ENCODE measurements at regions not wholly inside any gene's neighbourhood (a gene's known extent, or its start where the extent isn't known, plus 50 kb on each side); places are given as distances from the start of the nearest gene placed in this dataset.

GRCh38 chr16:72311426-72311825 lies 139.5 kb upstream of the PMFBP1 start:
- no peak for FAIRE-seq

DNA sequence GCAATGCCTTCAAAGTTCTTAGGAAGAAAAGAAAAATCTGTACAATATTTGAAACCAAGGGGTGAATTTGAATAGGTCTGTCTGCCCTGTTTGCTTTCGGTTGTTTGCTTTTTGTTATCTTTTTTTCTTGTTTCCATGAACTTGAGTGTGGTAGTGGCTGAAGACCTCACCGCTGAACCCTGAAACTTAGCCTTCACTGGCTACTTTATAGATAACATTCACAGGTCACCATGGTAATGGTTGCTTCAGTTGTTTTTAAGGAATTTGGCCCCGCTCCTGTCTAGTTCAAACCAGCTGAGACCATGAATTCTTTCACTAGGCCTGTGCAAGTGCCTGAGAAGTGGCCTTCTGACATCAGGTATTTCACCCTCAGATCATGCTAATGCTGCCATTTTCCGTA lies 137.0 kb upstream of the PMFBP1 start:
- FAIRE-seq: no peak

DNA sequence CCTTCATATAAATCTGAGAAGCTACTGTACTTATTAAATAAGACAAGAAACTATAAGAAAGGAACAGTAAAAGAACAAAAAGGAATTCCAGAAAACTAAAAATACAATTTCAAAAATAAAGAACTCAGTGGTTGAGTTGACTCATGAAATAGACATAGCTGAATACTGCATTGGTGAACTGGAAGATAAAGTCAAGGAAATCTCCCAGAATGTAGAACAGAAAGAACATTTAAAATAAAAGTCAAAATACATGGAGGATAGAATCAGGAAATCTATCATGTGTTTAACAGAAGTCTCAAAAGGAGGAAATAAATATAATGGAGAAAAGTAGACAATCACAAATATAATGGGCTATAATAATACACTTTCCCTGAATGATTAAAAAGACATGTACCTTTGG lies 136.4 kb upstream of the PMFBP1 start:
- FAIRE-seq: no peak

DNA sequence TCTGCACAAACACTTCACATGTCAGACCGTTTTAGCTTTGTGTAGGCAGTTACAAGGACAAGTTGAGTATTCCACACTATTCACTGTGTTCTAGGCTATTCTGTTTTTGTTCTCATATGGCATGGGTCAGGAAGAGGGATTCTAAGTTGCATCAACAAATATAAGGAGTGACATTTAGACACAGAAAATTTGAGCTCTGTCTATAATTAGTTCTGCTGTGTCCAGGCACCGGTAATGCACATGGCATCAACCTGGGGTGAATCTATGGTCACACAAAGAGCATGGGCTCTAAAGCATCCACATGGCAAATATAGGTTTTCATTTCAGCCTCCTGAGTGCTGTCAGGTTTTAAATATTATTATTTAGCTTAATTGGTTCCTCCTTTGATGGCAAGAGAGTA lies 130.4 kb upstream of the PMFBP1 start:
- FAIRE-seq: no peak

DNA sequence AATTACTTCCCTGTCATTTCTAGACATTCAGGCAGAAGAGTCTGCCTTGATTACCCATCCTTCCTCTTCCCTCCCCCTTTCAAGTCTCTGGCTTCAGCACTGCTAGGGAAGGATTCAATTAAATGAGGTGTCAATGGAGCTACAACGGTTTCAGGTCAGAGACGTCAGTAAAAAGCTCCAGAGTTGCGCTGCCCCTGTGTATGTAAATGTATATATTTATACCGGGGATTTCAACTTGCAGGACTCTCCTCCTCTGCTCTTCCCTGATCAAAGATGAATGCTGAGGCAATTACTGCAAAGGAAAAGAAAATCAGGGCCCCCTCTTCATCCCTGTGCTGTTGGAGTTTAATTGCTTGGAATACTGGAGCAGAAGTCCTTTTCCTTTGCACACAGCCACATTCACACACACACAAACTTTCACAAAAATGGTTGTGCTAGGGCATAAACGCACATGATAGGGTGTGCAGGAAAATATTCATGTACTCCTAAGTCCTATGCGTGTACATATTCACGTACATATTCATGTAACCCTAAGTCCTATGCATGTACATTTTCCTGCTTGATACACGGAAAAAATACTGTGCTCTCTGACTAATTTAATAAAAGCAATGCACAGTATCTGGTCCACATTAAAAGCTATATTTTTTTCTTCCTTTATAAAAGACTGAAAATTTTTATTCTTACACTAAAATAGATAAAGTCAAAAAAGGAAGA lies 129.7 kb upstream of the PMFBP1 start:
- FAIRE-seq: no peak

- FAIRE-seq: no peak
These were observed 128.9 kb upstream of the PMFBP1 start for GRCh38 chr16:72300892-72301291.

GRCh38 chr16:72299684-72300243 lies 127.8 kb upstream of the PMFBP1 start:
- no peak for FAIRE-seq

GRCh38 chr16:72298961-72299360 lies 127.0 kb upstream of the PMFBP1 start:
- no peak for FAIRE-seq

DNA sequence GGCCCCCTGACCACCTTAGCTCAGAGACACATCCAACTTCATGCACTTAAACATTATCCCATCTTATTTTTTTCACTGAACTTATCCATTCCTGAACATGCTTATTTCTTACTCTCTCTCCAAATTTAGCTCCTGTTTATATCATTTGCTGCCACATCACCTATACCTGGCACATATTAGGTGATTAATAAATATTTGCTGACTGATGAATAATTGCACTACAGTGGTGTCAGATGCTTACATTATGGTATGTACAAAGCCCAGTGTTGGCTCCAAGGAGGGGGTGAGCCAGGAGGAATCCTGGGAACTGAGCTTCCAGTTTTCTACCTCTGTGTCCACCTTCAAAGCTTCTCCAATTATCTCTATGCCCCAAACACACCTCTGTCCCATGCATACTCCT lies 124.0 kb upstream of the PMFBP1 start:
- FAIRE-seq: no peak

DNA sequence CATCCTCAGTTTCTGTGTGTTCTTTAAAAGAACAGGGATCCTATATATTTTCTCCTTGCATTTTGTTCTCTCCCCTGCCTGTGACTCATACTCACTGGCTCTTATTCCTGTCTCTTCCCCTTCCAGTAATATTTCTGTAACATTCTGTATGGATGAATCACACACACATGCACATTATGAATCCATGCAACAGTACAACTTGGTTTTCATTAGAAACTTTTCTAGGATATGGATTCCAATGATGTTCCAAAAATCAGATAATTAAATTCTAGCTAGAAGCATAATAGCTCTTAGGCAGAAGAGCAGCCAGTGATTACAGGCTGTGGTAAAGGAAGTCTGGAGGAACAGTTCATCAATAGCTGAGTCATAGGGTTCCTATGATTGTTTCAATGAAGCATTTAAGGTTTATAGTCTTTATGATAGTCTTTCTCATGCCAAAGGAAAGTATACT lies 119.6 kb upstream of the PMFBP1 start:
- no peak for FAIRE-seq

DNA sequence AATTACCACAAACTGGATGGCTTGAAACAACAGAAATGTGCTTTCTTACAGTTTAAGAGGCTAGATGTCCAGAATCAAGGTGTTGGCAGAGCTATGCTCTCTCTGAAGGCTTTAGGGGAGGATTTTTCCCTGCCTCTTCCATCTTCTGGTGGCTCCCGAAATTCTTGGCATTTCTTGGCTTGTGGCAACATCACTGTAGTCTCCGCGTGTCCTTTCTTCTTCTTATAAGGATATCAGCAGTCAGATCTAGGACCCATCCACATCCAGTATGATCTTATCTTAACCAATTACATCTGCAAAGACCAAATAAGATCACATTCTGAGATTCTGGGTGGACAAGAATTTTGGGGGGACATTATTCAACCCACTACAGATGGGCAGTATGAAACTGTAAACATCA lies 119.2 kb upstream of the PMFBP1 start:
- no peak for FAIRE-seq

DNA sequence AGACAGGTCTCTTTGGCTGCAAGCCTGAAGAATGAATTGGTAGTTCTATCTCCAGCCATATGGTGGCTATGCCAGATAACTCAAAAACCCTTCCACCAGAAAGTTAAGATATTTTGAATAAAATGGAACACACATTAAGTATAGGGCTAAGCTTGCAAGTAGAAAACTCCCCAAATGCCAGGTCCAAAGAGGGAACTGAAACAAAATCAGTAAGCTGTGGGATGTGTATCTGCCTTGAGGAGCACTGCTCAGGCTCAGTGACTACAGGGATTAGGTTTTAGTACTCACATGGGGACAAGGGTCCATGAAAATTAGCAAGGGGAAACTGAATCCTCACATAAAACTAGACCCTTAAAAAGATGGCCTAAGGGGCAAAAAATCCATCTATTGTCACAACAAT lies 115.7 kb upstream of the PMFBP1 start:
- no peak for FAIRE-seq

DNA sequence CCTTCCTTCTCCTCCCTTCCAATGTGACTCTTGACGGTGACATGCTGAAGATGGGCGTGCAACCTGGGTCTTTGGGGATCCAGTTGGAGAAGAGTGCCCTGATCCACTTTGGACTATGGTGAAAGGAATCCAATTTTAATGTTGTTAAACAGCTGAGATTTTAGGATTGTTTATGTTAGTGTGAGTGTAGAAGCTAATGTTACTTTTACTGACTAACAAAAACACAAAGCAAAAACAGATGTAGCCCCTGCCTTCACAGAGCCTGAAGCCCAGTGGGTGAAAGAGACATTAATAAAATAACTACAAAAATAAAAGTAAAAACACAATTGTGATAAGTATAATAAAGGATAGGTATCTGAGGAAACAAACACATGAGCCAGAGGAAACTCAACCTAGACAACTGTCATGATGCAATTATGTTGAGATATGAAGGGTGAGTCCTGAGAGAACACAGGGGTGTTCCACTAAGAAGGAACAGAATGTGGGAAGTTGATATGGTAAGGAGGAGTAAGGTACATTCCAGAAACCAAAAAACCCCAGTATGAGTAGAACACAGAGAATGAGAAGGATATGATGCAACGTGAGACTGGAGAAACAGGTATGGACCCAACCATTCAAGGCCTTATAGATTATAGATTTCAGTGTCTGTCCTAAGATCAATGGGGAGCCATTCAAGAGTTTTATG lies 115.1 kb upstream of the PMFBP1 start:
- no peak for FAIRE-seq

DNA sequence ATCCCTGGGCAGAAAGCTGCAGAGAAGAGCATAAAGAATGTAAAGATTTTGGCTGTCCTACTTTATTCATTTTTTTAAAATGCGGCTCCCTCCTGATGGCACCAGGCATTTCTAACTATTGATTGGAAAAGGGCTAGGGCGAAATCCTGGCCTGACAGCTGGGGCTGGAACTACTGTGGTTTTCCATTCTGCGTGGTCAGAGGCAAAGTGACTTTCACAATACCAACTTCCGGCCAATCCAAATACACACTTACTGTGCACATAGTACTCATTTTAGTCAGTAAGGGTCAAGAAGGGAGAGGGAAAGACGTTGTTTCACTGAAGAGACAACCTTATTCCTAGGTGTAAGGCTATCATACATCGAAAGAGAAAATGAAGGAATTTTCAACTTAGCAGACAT lies 113.8 kb upstream of the PMFBP1 start:
- FAIRE-seq: no peak

DNA sequence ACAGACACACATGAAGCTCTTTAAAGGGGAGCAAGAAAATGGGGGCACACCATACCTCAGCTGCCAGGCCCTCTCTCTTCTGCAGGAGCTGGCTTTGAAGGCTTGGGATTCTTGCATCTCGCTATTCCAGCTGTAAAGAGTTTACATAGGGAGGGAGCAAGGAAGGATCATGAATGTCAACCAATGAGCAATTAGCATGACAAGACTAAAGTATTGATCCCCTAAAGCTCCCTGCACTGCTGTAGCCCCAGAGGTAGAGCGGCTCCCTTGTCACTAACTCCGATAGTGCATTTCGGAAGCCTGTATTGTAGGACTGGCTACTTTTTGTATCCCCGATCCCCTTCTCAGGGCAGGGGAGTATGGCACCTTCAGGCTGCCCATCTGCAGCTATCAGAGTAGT lies 113.4 kb upstream of the PMFBP1 start:
- no peak for FAIRE-seq

GRCh38 chr16:72284042-72284789 lies 112.3 kb upstream of the PMFBP1 start:
- FAIRE-seq: no peak

- no peak for FAIRE-seq
These were observed 110.4 kb upstream of the PMFBP1 start for GRCh38 chr16:72282362-72282761.

DNA sequence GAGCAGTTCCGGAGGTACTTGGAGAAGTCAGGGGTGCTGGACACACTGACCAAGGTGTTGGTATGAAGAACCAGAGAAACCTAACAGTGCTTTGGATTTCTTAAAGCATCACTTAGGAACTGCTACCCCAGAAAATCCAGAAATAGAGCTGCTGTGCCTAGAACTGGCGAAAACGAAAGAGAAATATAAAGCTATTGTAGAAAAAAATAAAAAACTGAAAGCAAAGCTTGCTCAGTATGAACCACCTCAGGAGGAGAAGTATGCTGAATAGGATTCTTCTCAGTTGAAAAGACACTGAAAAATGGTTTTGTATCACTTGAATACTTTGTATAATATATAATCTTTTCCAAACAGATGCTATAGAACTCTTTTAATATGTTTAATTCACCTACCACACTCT lies 106.3 kb upstream of the PMFBP1 start:
- no peak for FAIRE-seq

DNA sequence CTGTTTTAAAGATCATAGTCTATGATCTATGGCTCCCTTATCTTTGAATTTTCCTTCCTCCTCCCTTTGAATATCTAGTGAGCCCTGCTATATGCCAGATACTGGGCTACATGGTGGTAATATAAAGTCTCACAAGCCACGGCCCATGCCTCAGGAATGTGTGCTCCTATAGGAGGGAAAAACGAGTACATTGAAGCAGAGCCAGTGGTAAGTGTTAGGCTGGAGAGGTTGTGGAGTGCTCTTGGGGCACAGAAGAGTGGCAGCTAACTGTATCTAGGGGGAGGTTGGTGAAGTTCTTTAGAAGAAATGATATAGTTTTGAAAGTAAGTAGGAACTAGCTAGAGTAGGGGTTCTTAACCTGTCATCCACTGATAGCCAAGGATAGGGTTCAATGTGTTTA lies 105.8 kb upstream of the PMFBP1 start:
- no peak for FAIRE-seq

DNA sequence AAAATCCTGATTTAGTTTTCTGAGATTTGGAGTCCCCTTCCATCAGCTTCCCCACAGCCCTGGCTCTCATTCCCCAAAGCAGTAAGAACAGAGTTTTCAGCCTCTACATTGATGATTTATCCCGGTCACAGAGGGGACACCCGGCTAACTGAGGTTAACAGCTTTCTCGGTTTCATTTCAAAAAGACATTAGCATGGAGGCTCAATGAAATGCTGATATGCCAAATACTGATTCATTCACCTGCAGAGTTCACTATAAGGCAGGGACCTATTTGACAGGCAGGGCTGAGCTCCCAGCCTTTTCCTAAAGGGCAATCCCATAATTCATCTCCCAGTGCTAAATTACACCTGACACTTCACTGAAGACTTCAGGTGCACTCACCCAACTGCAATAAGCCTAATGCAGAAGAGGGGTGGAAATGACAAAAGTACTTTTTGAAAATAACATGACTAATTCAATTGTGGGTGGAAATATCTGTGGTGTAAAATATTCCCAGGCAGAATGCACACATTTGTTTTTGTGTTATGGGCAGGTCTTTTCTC lies 99.8 kb upstream of the PMFBP1 start:
- no peak for FAIRE-seq

GRCh38 chr16:72270531-72270930 lies 98.6 kb upstream of the PMFBP1 start:
- FAIRE-seq: no peak

DNA sequence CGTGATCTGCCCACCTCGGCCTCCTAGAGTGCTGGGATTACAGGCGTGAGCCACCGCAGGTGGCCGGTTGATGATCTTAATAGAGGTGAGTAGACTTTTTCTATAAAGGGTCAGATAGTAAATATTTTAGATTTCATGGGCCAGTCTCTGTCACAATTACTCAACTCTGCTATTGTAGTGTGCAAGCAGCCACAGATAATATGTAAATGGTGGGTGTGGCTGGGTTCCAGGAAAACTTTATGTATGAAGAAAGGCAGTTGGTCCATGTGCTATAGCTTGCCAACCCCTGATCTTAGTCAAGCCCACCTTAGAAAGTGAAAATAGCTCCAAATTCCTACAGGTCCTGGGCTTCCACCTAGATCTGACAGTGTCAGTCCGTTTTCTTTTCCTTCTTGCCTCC lies 94.9 kb upstream of the PMFBP1 start:
- no peak for FAIRE-seq

- no peak for FAIRE-seq
These were observed 92.8 kb upstream of the PMFBP1 start for GRCh38 chr16:72264771-72265170.

Measured in G401.6 (cell line).